ENCODE measurements at regions not wholly inside any gene's neighbourhood (a gene's known extent, or its start where the extent isn't known, plus 50 kb on each side); places are given as distances from the start of the nearest gene placed in this dataset.

DNA sequence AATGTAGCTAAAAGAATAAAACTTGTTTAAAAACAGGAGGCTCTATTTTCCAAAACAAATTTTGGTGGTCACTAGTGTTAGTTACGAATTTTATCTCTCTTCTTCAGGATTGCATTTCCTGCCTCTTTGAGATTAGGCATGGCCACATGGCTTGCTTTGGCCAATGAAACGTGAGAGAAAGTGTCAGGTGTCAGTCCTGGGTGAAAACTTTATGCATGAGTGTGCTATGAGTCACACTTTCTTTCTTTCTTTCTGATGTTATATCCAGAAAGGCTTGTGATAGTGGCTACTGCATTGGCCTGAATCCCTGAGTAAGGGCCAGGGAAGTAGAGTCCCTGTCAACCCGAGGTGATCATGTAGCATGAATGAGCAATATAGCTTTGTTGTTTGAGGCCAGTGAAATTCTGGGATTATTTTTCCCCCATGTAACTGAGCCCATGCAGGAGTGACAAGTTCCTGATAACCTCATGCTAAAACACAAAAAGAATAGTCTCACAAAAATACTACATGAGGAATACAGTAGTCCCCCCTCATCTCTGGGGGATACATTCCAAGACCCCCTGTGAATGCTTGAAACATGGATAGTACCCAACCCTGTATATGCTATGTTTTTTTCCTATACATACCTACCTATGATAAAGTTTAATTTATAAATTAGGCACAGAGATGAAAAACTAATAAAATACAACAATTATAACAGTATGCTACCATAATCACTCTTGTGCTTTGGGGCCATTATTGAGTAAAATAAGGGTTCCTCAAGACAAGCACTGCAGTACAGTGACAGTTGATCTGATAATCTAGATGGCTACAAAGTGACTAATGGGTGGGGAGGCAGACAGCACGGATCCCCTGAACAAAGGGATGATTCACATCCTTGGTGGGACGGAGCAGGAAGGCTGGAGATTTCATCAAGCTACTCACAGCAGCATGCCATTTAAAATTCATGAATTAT lies 109.5 kb downstream of the CDC42EP3 start (continued):
- TF ChIP-seq, protein P1, sequence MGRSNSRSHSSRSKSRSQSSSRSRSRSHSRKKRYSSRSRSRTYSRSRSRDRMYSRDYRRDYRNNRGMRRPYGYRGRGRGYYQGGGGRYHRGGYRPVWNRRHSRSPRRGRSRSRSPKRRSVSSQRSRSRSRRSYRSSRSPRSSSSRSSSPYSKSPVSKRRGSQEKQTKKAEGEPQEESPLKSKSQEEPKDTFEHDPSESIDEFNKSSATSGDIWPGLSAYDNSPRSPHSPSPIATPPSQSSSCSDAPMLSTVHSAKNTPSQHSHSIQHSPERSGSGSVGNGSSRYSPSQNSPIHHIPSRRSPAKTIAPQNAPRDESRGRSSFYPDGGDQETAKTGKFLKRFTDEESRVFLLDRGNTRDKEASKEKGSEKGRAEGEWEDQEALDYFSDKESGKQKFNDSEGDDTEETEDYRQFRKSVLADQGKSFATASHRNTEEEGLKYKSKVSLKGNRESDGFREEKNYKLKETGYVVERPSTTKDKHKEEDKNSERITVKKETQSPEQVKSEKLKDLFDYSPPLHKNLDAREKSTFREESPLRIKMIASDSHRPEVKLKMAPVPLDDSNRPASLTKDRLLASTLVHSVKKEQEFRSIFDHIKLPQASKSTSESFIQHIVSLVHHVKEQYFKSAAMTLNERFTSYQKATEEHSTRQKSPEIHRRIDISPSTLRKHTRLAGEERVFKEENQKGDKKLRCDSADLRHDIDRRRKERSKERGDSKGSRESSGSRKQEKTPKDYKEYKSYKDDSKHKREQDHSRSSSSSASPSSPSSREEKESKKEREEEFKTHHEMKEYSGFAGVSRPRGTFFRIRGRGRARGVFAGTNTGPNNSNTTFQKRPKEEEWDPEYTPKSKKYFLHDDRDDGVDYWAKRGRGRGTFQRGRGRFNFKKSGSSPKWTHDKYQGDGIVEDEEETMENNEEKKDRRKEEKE (IDR thresholded peaks at IDR 0.05; ENCODE audit: borderline replicate concordance in 1 of 2, control insufficient read depth in 1 of 2, low read depth in 2 of 2, low read length in 1 of 2), result no peak
- TF ChIP-seq SPI1 (IDR thresholded peaks at IDR 0.05; ENCODE audit: borderline replicate concordance, low read depth, low read length) (no peak), EGR1 (conservative IDR thresholded peaks at IDR 0.05) (no peak), BMI1 (IDR thresholded peaks at IDR 0.05; ENCODE audit: low read length) (no peak), HMGN3 (IDR thresholded peaks at IDR 0.05; ENCODE audit: borderline replicate concordance, extremely low read depth, insufficient read length, low read depth, low read length) (no peak), MTA2 (IDR thresholded peaks at IDR 0.05; ENCODE audit: low read depth) (peak; percentile 70), TBP (optimal IDR thresholded peaks at IDR 0.05; ENCODE audit: low read depth, low read length) (peak; percentile 51), HLTF (IDR thresholded peaks at IDR 0.05) (no peak), CBFA2T2 (conservative IDR thresholded peaks at IDR 0.05) (peak; percentile 86), TRIM24 (IDR thresholded peaks at IDR 0.05) (peak; percentile 85), BCL6 (CRISPR knock-in tag; IDR thresholded peaks at IDR 0.05) (no peak), ELF1 (tag; IDR thresholded peaks at IDR 0.05) (0 out of 2 replicates have a peak, but pooled peaks have one; percentile 48), ZBTB7A (IDR thresholded peaks at IDR 0.05; ENCODE audit: borderline replicate concordance, control insufficient read depth, low read depth, low read length) (no peak), GABPB2 (CRISPR knock-in tag; conservative IDR thresholded peaks at IDR 0.05) (no peak)
- TF ChIP-seq, protein P2, sequence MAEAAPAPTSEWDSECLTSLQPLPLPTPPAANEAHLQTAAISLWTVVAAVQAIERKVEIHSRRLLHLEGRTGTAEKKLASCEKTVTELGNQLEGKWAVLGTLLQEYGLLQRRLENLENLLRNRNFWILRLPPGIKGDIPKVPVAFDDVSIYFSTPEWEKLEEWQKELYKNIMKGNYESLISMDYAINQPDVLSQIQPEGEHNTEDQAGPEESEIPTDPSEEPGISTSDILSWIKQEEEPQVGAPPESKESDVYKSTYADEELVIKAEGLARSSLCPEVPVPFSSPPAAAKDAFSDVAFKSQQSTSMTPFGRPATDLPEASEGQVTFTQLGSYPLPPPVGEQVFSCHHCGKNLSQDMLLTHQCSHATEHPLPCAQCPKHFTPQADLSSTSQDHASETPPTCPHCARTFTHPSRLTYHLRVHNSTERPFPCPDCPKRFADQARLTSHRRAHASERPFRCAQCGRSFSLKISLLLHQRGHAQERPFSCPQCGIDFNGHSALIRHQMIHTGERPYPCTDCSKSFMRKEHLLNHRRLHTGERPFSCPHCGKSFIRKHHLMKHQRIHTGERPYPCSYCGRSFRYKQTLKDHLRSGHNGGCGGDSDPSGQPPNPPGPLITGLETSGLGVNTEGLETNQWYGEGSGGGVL (CRISPR knock-in tag; IDR thresholded peaks at IDR 0.05), result no peak
- TF ChIP-seq, protein P3, sequence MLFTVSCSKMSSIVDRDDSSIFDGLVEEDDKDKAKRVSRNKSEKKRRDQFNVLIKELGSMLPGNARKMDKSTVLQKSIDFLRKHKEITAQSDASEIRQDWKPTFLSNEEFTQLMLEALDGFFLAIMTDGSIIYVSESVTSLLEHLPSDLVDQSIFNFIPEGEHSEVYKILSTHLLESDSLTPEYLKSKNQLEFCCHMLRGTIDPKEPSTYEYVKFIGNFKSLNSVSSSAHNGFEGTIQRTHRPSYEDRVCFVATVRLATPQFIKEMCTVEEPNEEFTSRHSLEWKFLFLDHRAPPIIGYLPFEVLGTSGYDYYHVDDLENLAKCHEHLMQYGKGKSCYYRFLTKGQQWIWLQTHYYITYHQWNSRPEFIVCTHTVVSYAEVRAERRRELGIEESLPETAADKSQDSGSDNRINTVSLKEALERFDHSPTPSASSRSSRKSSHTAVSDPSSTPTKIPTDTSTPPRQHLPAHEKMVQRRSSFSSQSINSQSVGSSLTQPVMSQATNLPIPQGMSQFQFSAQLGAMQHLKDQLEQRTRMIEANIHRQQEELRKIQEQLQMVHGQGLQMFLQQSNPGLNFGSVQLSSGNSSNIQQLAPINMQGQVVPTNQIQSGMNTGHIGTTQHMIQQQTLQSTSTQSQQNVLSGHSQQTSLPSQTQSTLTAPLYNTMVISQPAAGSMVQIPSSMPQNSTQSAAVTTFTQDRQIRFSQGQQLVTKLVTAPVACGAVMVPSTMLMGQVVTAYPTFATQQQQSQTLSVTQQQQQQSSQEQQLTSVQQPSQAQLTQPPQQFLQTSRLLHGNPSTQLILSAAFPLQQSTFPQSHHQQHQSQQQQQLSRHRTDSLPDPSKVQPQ (CRISPR knock-in tag; IDR thresholded peaks at IDR 0.05; ENCODE audit: borderline replicate concordance), result no peak
- TF ChIP-seq, protein P4, sequence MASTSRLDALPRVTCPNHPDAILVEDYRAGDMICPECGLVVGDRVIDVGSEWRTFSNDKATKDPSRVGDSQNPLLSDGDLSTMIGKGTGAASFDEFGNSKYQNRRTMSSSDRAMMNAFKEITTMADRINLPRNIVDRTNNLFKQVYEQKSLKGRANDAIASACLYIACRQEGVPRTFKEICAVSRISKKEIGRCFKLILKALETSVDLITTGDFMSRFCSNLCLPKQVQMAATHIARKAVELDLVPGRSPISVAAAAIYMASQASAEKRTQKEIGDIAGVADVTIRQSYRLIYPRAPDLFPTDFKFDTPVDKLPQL (IDR thresholded peaks at IDR 0.05; ENCODE audit: extremely low read depth, insufficient read length), result no peak
- TF ChIP-seq, protein P5, sequence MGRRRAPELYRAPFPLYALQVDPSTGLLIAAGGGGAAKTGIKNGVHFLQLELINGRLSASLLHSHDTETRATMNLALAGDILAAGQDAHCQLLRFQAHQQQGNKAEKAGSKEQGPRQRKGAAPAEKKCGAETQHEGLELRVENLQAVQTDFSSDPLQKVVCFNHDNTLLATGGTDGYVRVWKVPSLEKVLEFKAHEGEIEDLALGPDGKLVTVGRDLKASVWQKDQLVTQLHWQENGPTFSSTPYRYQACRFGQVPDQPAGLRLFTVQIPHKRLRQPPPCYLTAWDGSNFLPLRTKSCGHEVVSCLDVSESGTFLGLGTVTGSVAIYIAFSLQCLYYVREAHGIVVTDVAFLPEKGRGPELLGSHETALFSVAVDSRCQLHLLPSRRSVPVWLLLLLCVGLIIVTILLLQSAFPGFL (CRISPR knock-in tag; IDR thresholded peaks at IDR 0.05), result no peak

Measured in K562 (cell line).